ENCODE measurements at regions not wholly inside any gene's neighbourhood (a gene's known extent, or its start where the extent isn't known, plus 50 kb on each side); places are given as distances from the start of the nearest gene placed in this dataset.
"Not testable (repeated sequence)": the region's sequence is repeated elsewhere in the genome, so short reads cannot be mapped to it uniquely, and the experiment has no call there.

- not testable (repeated sequence) for DNase-seq, H3K36me3 ChIP-seq, H3K9me3 ChIP-seq, H3K4me3 ChIP-seq, H3K4me1 ChIP-seq, H3K27me3 ChIP-seq, H3K27ac ChIP-seq
Observed at GRCh38 chr21:27917966-27918365, 951.1 kb upstream of the ADAMTS5 start.

- not testable (repeated sequence) for H3K27me3 ChIP-seq, H3K9me3 ChIP-seq, H3K27ac ChIP-seq, H3K36me3 ChIP-seq, H3K4me1 ChIP-seq, DNase-seq, H3K4me3 ChIP-seq
Observed at GRCh38 chr21:27916326-27916725, 949.4 kb upstream of the ADAMTS5 start.

- H3K36me3 ChIP-seq, H3K4me1 ChIP-seq, H3K27me3 ChIP-seq, H3K4me3 ChIP-seq, H3K27ac ChIP-seq, DNase-seq, H3K9me3 ChIP-seq: not testable (repeated sequence)
Observed at GRCh38 chr21:27912133-27912532, 945.2 kb upstream of the ADAMTS5 start.

GRCh38 chr21:27909487-27909886 lies 942.6 kb upstream of the ADAMTS5 start:
- DNase-seq, H3K36me3 ChIP-seq, H3K9me3 ChIP-seq, H3K4me3 ChIP-seq, H3K27me3 ChIP-seq, H3K4me1 ChIP-seq, H3K27ac ChIP-seq: not testable (repeated sequence)

- not testable (repeated sequence) for H3K27me3 ChIP-seq, DNase-seq, H3K4me1 ChIP-seq, H3K36me3 ChIP-seq, H3K27ac ChIP-seq, H3K9me3 ChIP-seq, H3K4me3 ChIP-seq
Observed at GRCh38 chr21:27908816-27909215, 941.9 kb upstream of the ADAMTS5 start.

GRCh38 chr21:27902904-27903303 lies 936.0 kb upstream of the ADAMTS5 start:
- not testable (repeated sequence) for DNase-seq, H3K4me3 ChIP-seq, H3K27me3 ChIP-seq, H3K36me3 ChIP-seq, H3K27ac ChIP-seq, H3K4me1 ChIP-seq, H3K9me3 ChIP-seq

GRCh38 chr21:27893619-27894018 lies 926.7 kb upstream of the ADAMTS5 start:
- not testable (repeated sequence) for H3K4me3 ChIP-seq, DNase-seq, H3K9me3 ChIP-seq, H3K27me3 ChIP-seq, H3K27ac ChIP-seq, H3K36me3 ChIP-seq, H3K4me1 ChIP-seq

- not testable (repeated sequence) for H3K27ac ChIP-seq
Observed at GRCh38 chr21:27891495-27891894, 924.6 kb upstream of the ADAMTS5 start.

GRCh38 chr21:27887808-27888455 lies 921.0 kb upstream of the ADAMTS5 start:
- DNase-seq, H3K36me3 ChIP-seq, H3K4me3 ChIP-seq, H3K4me1 ChIP-seq, H3K9me3 ChIP-seq, H3K27me3 ChIP-seq, H3K27ac ChIP-seq: not testable (repeated sequence)

More at GRCh38 chr21:27891495-27891894, 924.6 kb upstream of the ADAMTS5 start:
- not testable (repeated sequence) for H3K36me3 ChIP-seq, DNase-seq, H3K4me1 ChIP-seq, H3K4me3 ChIP-seq, H3K27me3 ChIP-seq, H3K9me3 ChIP-seq

- no peak overlapping the region for H3K4me3 ChIP-seq
- no peaks in the 10 kb centered on the region for H3K9me3 ChIP-seq
- DNase-seq = no peak
- no peaks in the 10 kb centered on the region for H3K27me3 ChIP-seq
- TF ChIP-seq POLR2A (IDR thresholded peaks at IDR 0.05) (no peak), CTCF (IDR thresholded peaks at IDR 0.05) (no peak)
- H3K27ac ChIP-seq = no peak overlapping the region
- no peaks in the 10 kb centered on the region for H3K36me3 ChIP-seq
- no peaks in the 10 kb centered on the region for H3K4me1 ChIP-seq
Observed at GRCh38 chr21:27885296-27885711, 918.4 kb upstream of the ADAMTS5 start.

- H3K4me3 ChIP-seq, H3K4me1 ChIP-seq, H3K27ac ChIP-seq, H3K9me3 ChIP-seq, H3K36me3 ChIP-seq, DNase-seq, H3K27me3 ChIP-seq: not testable (repeated sequence)
Observed at GRCh38 chr21:27881331-27881730, 914.4 kb upstream of the ADAMTS5 start.

GRCh38 chr21:27872411-27872810 lies 905.5 kb upstream of the ADAMTS5 start:
- H3K9me3 ChIP-seq, DNase-seq, H3K36me3 ChIP-seq, H3K27me3 ChIP-seq, H3K27ac ChIP-seq, H3K4me3 ChIP-seq, H3K4me1 ChIP-seq: not testable (repeated sequence)

GRCh38 chr21:27870755-27871154 lies 903.9 kb upstream of the ADAMTS5 start:
- H3K27me3 ChIP-seq, DNase-seq, H3K36me3 ChIP-seq, H3K4me3 ChIP-seq, H3K27ac ChIP-seq, H3K9me3 ChIP-seq, H3K4me1 ChIP-seq: not testable (repeated sequence)

- not testable (repeated sequence) for H3K9me3 ChIP-seq, H3K27me3 ChIP-seq, H3K4me1 ChIP-seq, H3K36me3 ChIP-seq, H3K4me3 ChIP-seq, DNase-seq, H3K27ac ChIP-seq
Observed at GRCh38 chr21:27860314-27860955, 893.5 kb upstream of the ADAMTS5 start.
